ENCODE measurements at regions not wholly inside any gene's neighbourhood (a gene's known extent, or its start where the extent isn't known, plus 50 kb on each side); places are given as distances from the start of the nearest gene placed in this dataset.

GRCh38 chr2:34849827-34850226, 1250.7 kb upstream of the FAM98A start:
- DNase-seq (ENCODE audit: low spot score), result no peak
- TF ChIP-seq CTCF (IDR thresholded peaks at IDR 0.05; ENCODE audit: extremely low read depth, missing control alignments), result no peak

- no peak for DNase-seq (ENCODE audit: low spot score)
- TF ChIP-seq CTCF (IDR thresholded peaks at IDR 0.05; ENCODE audit: extremely low read depth, missing control alignments), result no peak
Measured at GRCh38 chr2:34848691-34849090, 1249.6 kb upstream of the FAM98A start.

GRCh38 chr2:34848132-34848531, 1249.0 kb upstream of the FAM98A start:
- no peak for DNase-seq (ENCODE audit: low spot score)
- no peak for TF ChIP-seq CTCF (IDR thresholded peaks at IDR 0.05; ENCODE audit: extremely low read depth, missing control alignments)

GRCh38 chr2:34844629-34845028, 1245.5 kb upstream of the FAM98A start:
- no peak for TF ChIP-seq CTCF (IDR thresholded peaks at IDR 0.05; ENCODE audit: extremely low read depth, missing control alignments)
- no peak for DNase-seq (ENCODE audit: low spot score)

- no peak for TF ChIP-seq CTCF (IDR thresholded peaks at IDR 0.05; ENCODE audit: extremely low read depth, missing control alignments)
- DNase-seq (ENCODE audit: low spot score), result no peak
Measured at GRCh38 chr2:34838408-34838807, 1239.3 kb upstream of the FAM98A start.

GRCh38 chr2:34836361-34836760, 1237.3 kb upstream of the FAM98A start:
- TF ChIP-seq CTCF (IDR thresholded peaks at IDR 0.05; ENCODE audit: extremely low read depth, missing control alignments), result no peak
- no peak for DNase-seq (ENCODE audit: low spot score)

- no peak for TF ChIP-seq CTCF (IDR thresholded peaks at IDR 0.05; ENCODE audit: extremely low read depth, missing control alignments)
Measured at GRCh38 chr2:34831096-34831495, 1232.0 kb upstream of the FAM98A start.

More at GRCh38 chr2:34831096-34831495, 1232.0 kb upstream of the FAM98A start:
- DNase-seq (ENCODE audit: low spot score), result no peak
